ENCODE measurements at regions not wholly inside any gene's neighbourhood (a gene's known extent, or its start where the extent isn't known, plus 50 kb on each side); places are given as distances from the start of the nearest gene placed in this dataset.
A peak's percentile ranks its signal among the peaks of the same experiment; 100 is the strongest.

DNA sequence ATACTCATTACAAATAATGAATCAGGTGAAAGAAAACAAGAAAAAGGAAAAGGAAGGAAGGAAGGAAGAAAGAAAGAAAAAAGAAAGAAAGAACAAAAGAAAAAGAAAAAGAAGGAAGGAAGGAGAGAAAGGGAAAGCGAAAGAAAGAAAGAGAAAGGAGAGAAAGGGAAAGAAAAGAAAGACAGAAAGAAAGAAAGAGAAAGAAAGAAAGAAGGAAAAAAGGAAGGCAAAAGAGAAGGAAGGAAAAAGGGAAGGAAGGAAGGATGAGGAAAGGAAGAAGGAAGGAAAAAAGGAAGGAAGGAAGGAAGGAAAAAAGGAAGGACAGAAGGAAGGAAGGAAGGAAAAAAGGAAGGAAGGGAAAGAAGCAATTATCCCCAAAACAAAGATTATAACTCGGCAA is 1460.4 kb upstream of the PIK3C3 start:
- no peak for DNase-seq

DNA sequence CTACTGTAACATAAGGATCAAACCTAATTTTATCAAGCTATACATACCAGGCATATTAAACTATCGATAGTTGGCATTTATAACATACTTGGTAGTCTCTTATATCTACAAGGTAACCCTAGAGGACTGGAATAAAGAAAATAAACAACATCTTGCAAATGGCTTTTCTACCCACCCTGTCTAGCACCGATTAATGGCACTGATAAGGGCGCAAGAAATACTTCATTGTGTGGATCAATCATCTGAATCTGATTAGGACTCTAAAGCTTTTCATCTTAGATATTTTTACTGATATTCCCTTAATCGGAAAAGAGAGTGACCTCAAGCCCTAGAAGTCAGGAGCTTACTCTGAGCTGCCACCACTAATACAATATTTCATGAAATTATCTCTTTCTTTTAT is 1461.7 kb upstream of the PIK3C3 start:
- DNase-seq, result no peak

GRCh38 chr18:40489301-40489700 is 1465.7 kb upstream of the PIK3C3 start:
- peak in 1 of 3 experiments; percentile 64 for DNase-seq

GRCh38 chr18:40485318-40485717 is 1469.7 kb upstream of the PIK3C3 start:
- no peak for DNase-seq

DNA sequence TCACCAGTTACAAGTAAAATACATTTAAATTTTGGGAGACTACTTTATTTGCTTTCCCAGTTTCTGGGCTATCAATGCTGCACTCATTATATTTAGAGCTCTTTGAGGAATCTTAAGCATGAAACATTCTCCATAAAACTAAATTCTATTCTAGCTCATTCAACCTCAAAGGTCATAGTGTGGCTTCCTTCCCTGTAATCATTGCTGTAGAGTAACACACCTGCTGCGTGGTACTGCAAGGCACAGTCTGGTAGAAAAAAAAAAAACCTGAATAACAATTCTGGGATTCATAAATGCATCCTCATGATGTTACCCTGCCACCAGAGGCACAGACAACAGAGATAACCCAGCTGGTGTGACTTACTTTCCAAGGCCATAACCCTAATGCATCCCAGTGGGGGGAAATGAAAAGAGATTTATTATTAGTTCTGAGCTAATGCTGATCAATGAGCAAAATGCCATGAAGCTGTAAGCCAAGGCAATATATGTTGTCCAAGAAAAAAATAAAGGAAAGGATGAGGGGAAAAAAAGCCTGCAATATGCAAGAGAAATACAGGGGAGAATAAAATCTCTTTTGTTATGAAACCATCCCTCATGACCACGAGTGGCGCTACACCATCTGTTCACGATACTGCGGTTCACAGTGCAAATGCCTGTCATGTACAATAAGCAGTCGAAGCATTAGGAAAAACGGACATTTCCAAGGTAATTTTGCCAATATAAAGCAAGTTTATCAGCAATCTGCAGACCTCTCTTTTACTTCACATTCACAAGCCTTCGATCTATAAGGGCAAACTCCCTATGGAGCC is 1481.6 kb upstream of the PIK3C3 start:
- DNase-seq, result peak in 1 of 3 experiments; percentile 22

GRCh38 chr18:40470723-40471122 is 1484.3 kb upstream of the PIK3C3 start:
- DNase-seq, result no peak

- no peak for DNase-seq
Measured at GRCh38 chr18:40469851-40470250, 1485.2 kb upstream of the PIK3C3 start.

- DNase-seq, result no peak
Measured at GRCh38 chr18:40469316-40469715, 1485.7 kb upstream of the PIK3C3 start.

DNA sequence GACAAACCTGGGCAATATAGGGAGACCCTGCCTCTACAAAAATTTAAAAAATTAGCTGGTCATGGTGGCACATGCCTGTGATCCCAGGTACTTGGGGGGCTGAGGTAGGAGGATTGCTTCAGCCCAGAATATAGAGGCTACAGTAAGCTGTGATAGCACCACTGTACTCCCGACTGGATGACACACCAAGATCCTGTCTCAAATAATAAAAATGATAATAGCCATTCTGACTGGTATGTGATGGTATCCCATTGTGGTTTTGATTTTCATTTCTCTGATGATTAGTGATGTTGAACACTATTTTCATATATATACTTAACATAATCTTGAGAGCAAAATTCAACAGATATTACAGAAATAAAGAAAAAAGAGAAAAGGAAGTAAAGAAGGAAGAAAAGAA is 1491.0 kb upstream of the PIK3C3 start:
- no peak for DNase-seq

- DNase-seq, result no peak
Measured at GRCh38 chr18:40453903-40454302, 1501.1 kb upstream of the PIK3C3 start.

- DNase-seq, result no peak
Measured at GRCh38 chr18:40452599-40452998, 1502.4 kb upstream of the PIK3C3 start.

DNA sequence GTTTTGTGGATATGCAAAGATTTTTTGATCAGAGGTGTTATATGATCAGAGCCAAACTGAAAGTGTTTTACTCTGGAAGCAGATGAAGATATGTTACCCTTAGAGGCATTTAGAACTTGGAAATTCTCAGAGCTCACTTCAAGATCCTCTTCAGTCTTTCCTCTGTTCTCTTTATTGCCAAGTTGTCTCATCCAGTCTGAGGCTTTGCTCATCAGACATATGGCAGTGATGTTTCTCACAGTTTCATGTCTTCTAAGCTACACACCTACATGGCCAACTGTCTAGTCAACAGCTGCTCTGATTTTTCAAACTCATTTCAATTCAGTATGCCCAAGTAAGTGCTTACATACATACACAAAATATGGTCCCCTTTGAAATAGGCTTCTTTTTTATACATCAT is 1504.3 kb upstream of the PIK3C3 start:
- DNase-seq, result no peak

GRCh38 chr18:40447820-40448219 is 1507.2 kb upstream of the PIK3C3 start:
- no peak for DNase-seq

DNA sequence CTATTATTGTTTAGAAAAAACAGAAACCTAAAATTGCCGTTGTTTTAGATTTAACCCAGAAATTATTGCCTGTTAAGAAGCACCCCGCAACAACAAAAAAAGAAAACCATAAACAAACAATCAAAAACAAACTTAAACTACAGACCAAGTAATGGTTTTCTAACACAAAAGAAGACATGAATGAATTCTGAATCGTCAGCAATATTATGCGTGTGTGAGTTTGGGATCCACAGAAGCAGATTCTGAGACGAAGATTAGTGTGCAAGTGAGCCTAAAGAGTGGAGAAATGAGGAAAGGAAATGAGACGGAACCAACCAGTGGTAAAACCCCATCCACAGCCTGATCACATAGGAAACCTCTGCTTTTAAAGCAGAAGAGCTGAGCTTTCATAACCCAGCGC is 1514.9 kb upstream of the PIK3C3 start:
- DNase-seq, result no peak

DNA sequence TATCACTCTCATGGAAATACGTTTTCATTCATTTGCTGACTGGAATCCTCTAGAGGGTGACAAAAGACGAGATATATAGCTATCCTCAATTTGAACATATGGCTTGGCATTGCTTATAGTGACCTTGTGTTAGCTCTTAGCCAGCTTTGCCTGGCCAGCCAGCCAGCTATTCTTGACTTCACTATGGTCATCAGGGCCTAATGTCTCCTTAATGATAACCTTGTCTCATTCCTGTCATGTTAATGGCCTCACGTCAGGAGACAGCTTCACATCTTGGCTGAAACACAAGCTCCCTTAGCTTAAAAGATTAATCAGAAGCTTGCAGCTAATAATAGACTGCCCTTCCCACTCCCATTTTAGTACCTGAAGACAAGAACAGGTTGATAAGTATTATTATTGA is 1517.5 kb upstream of the PIK3C3 start:
- DNase-seq, result peak in 1 of 3 experiments; percentile 57

GRCh38 chr18:40431071-40431985 is 1523.7 kb upstream of the PIK3C3 start:
- DNase-seq, result no peak

- no peak for DNase-seq
Measured at GRCh38 chr18:40423291-40423690, 1531.7 kb upstream of the PIK3C3 start.

DNA sequence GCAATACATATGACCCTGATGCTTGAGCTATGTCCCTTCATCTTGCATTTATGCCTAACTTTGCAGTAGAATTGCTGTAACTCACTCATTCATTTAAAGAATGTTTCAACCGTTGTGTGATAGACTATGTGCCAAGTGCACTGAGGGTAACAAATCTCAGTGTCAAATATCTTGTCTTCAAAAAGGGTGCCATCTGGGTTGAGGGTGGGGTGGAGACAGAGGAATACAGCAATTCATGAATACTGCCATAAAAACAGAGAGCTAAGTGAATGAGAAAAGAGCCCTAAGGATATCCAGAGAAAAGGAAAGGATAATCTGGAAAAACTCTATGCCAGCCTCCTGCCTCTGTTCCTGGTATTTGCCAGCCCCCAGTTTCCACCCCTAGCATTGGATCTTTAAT is 1534.4 kb upstream of the PIK3C3 start:
- DNase-seq, result no peak

DNA sequence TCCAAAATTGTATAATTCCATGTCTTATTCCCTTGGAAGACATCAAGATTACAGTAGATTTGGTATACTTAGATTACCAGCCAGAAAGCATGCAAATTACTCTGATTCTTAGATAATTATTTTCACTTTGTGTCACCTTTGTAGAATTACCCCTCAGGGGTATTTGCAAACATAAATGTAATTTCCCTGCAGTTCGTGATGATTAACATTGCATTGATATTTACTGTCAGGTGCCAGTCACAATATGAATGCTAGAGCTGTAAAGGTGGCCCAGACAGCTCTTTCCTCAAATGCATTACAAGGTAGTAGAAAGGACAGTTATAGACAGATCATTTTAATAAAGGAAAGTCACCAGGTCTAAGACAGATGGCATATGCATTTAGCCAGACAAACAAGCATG is 1537.5 kb upstream of the PIK3C3 start:
- peak in 1 of 3 experiments; percentile 66 for DNase-seq

DNA sequence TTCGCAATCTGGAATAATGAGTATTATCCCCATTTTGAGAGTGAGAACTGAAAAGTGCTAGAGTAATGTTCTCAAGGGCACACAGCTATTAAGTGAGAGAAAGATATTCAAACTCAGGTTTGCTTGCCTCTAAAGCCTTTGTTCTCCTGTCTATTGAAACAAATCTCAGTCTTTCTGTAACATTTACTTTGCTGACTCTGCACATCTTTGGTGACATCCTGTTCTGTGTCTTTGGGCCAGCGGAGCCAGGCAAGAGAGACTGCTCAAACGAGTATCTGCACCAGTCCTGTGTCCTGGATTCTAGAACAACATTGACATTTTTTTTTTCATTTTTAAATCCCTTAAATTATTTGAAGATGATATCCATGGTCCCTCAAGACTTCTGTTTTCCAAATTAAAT is 1539.2 kb upstream of the PIK3C3 start:
- DNase-seq, result no peak

DNA sequence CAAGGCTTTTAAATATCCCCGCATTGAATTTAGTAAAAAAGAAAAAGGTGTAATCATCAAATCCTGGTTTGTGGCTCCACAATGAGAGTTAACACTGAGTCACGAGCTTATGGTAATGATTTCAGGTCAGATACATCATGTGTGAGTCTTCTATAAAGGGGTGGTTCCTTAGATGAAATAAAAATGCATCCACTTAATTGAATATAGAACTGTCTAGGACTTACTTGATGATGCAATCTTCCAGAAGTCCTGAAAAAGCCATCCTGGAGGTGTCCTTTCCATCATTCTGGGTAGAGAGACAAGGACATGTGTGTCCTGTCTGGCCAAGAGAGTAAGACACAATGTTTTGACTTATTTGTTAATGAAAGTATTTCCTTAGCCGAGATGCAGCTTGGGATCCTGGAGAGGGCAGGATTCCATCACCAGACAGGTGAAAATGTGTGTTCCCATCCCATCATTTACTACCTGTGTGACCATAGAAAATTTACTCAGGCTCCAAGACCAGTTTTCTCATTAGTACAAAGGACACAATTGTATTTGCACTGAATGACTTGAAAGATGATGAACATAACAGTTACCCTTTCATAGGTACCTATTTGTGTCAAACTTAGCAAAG is 1539.8 kb upstream of the PIK3C3 start:
- peak in 1 of 3 experiments; percentile 15 for DNase-seq

DNA sequence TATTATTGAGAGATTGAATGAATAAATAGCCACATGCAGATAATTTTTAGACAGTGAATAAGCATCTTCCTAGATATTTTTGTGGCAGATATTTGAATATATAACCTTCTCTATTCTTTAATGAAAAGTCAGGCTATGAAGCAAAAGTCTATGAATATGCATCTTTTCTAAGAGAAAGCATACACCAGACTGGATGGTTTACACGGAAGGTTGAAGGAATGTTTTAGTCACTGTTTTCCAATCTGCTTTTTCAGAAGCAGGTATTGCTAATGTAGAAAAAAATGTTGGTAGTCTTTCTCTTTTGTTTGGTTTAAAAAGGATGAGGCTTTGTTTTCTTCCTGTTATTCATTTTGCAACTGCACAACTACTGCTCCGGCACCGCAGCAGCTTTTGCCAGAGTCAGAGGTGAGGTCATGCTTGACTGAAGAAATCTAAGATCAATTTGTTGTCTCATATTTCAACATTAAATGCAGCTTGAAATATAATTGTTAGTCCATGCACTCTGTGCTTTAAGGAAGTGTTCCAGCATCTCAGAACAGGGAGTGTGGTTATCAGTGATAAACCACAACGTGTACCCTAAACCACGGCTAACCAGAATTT is 1540.8 kb upstream of the PIK3C3 start:
- DNase-seq, result peak; percentile 16 to 56 (median 27)

GRCh38 chr18:40413160-40413559 is 1541.9 kb upstream of the PIK3C3 start:
- DNase-seq, result peak; percentile 17 to 81 (median 43)

Data from NCI-H1417 (cell line).